B cell (primary cell): ENCODE measurements at regions not wholly inside any gene's neighbourhood (a gene's known extent, or its start where the extent isn't known, plus 50 kb on each side); places are given as distances from the start of the nearest gene placed in this dataset.

ENCODE experiments used
- ATAC-seq: fragments of 200-7000 bp; cut with Tn5 transposase; one replicate; pipeline ENCODE4 v1.10.0; 2021; ENCODE audit warnings: low read depth, mild to moderate bottlenecking, moderate number of reproducible peaks, moderate library complexity
- CTCF ChIA-PET: fragments of 350-600 bp; sonication (Branson Sonifier 250); formaldehyde crosslinking; loops from one replicate; lab custom pipeline; 2021; ENCODE audit warnings: antibody characterized with exemption, inconsistent platforms; lab: Charles Lee
- POLR2A ChIA-PET: fragments of 350-600 bp; sonication (Branson Sonifier 250); formaldehyde crosslinking; loops from one replicate; lab custom pipeline; 2021; ENCODE audit warnings: antibody characterized with exemption; lab: Charles Lee
- DNase-seq: peaks from one replicate; pipeline ENCODE4 v3.0.0; 2013
- H2AFZ ChIP-seq: 2 replicates; pipeline ENCODE4 v1.6.1; 2012; ENCODE audit warnings: mild to moderate bottlenecking, low read depth, low read length; ENCODE audit not compliant: insufficient read depth, poor library complexity, severe bottlenecking
- H3K27ac ChIP-seq, 2 donors: 1 replicate in 1 of 2; 2 replicates in 1 of 2; pipeline ENCODE4 v1.5.1; 2012 to 2013; ENCODE audit warnings: low read length in 2 of 2, mild to moderate bottlenecking in 2 of 2, moderate library complexity in 1 of 2
- H3K27me3 ChIP-seq, 4 experiments: fragments of 200-600 bp in 1 of 4; sonication (generic) in 1 of 4; replicated peaks in 1 of 4; 1 replicate in 2 of 4; 2 replicates in 2 of 4; pipeline versions ENCODE4 v1.6.1 to v1.7.0; 2013 to 2016; ENCODE audit warnings: low read length in 3 of 4, mild to moderate bottlenecking in 2 of 4, mixed read lengths in 1 of 4, moderate library complexity in 1 of 4; ENCODE audit not compliant: insufficient read depth in 4 of 4, control insufficient read depth in 3 of 4; ENCODE audit errors: control extremely low read depth in 1 of 4
- H3K36me3 ChIP-seq, 2 experiments: replicated peaks in 1 of 2; 1 replicate in 1 of 2; 2 replicates in 1 of 2; pipeline versions ENCODE4 v1.6.1 to v1.7.1; 2013; ENCODE audit warnings: low read length in 1 of 2; ENCODE audit not compliant: insufficient read depth in 2 of 2, control insufficient read depth in 1 of 2; ENCODE audit errors: control extremely low read depth in 1 of 2, extremely low read depth in 1 of 2
- H3K4me1 ChIP-seq, 2 donors: fragments of 200-600 bp in 1 of 2; sonication (generic) in 1 of 2; 1 replicate in 1 of 2; 2 replicates in 1 of 2; pipeline versions ENCODE4 v1.5.1 to v1.6.1; 2013 to 2017; ENCODE audit warnings: low read length in 2 of 2; ENCODE audit not compliant: control insufficient read depth in 2 of 2, insufficient read depth in 2 of 2
- H3K4me2 ChIP-seq: replicated peaks from 2 replicates; pipeline ENCODE3; 2012; ENCODE audit warnings: mild to moderate bottlenecking, low read depth, low read length; ENCODE audit not compliant: poor library complexity, severe bottlenecking
- H3K4me3 ChIP-seq, 5 experiments: fragments of 200-600 bp in 1 of 5; sonication (generic) in 1 of 5; 1 replicate in 3 of 5; 2 replicates in 2 of 5; pipeline versions ENCODE4 v1.5.1 to v1.7.0; 2011 to 2016; ENCODE audit warnings: low read length in 4 of 5, mild to moderate bottlenecking in 4 of 5, low read depth in 2 of 5, control low read depth in 1 of 5, moderate library complexity in 1 of 5; ENCODE audit not compliant: insufficient read depth in 1 of 5; ENCODE audit errors: control extremely low read depth in 1 of 5, extremely low read depth in 1 of 5
- H3K79me2 ChIP-seq: fragments of 200-600 bp; sonication (generic); one replicate; pipeline ENCODE4 v1.6.0; 2016; ENCODE audit warnings: low read length; ENCODE audit not compliant: control insufficient read depth, insufficient read depth
- H3K9ac ChIP-seq: fragments of 200-600 bp; sonication (generic); 2 replicates; pipeline ENCODE4 v1.6.1; 2017; ENCODE audit warnings: mild to moderate bottlenecking, low read length, moderate library complexity
- H3K9me3 ChIP-seq, 3 donors: one replicate each; pipeline versions ENCODE4 v1.6.1 to v1.7.1; 2013; ENCODE audit warnings: low read length in 2 of 3; ENCODE audit not compliant: control insufficient read depth in 2 of 3, insufficient read depth in 1 of 3; ENCODE audit errors: control extremely low read depth in 1 of 3
- H4K20me1 ChIP-seq: 2 replicates; pipeline ENCODE4 v1.6.0; 2012; ENCODE audit warnings: mild to moderate bottlenecking, low read length; ENCODE audit not compliant: insufficient read depth, control insufficient read depth, poor library complexity, severe bottlenecking
- H3K27ac Mint-ChIP-seq: one replicate; pipeline ENCODE4 v1.8.0; 2021; ENCODE audit warnings: mixed read lengths
- H3K27me3 Mint-ChIP-seq: one replicate; pipeline ENCODE4 v1.8.0; 2021; ENCODE audit warnings: mixed read lengths
- H3K4me1 Mint-ChIP-seq: one replicate; pipeline ENCODE4 v1.8.0; 2021; ENCODE audit warnings: mixed read lengths
- H3K4me3 Mint-ChIP-seq: one replicate; pipeline ENCODE4 v1.8.0; 2021; ENCODE audit warnings: mixed read lengths
- H3K9me3 Mint-ChIP-seq: one replicate; pipeline ENCODE4 v1.8.0; 2022; ENCODE audit warnings: mixed read lengths; ENCODE audit not compliant: insufficient read depth
- CTCF ChIP-seq: fragments of 200-600 bp; IDR thresholded peaks from one replicate; pipeline ENCODE4 v1.8.0; 2022; ENCODE audit warnings: antibody characterized with exemption, mild to moderate bottlenecking
- EZH2 ChIP-seq: IDR thresholded peaks from 2 replicates; pipeline ENCODE4 v1.6.1; 2012; ENCODE audit warnings: borderline replicate concordance, low read depth, mild to moderate bottlenecking, moderate library complexity, low read length; ENCODE audit not compliant: insufficient read depth, poor library complexity, severe bottlenecking
- WGBS: methylation state at CpG from one replicate; pipeline ENCODE4 v1.1.5; 2013; ENCODE audit warnings: missing lambda C conversion rate; ENCODE audit not compliant: insufficient coverage; 5-methylcytosine and 5-hydroxymethylcytosine counted together
- intact Hi-C: fragments of 100-400 bp; cut with micrococcal nuclease; formaldehyde crosslinking; loops from one replicate; pipeline ENCODE4 v1.10.0; 2022

DNA sequence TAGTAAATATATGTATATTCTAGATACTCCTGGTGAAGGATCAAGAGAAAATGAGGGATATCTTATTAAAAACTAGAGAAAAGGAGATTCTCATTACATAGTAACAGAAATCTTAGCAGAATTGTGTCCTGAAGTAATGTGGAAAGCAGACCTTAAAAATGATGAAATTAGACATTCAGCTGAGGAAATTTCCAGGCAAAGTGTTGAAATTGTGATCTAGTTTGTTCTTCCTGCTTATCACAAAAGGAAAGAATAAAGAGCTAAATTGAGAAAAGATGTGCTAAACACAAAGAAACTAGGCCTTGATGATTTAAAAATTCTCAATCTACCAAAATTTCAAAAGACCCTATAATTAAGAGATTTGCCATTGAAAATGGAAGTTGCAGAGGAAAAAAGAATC is 362.6 kb upstream of the PLSCR5 start:
- no peaks in the 10 kb centered on the region for H3K4me1 Mint-ChIP-seq
- H3K9ac ChIP-seq, result no peak overlapping the region
- no peak overlapping the region for H3K27ac Mint-ChIP-seq
- H3K79me2 ChIP-seq, result no peaks in the 10 kb centered on the region
- no peak for ATAC-seq
- no peaks in the 10 kb centered on the region for H3K9me3 Mint-ChIP-seq
- no peaks in the 10 kb centered on the region for H3K27me3 ChIP-seq
- no peaks in the 10 kb centered on the region for H3K36me3 ChIP-seq
- H3K9me3 ChIP-seq, result peaks cover 0 to 2% (median 0%) of the 10 kb centered on the region in 3 donors
- intact Hi-C loops, result no loop called here
- H2AFZ ChIP-seq, result no peak overlapping the region
- H4K20me1 ChIP-seq, result no peaks in the 10 kb centered on the region
- DNase-seq, result no peak
- H3K4me3 Mint-ChIP-seq, result no peak overlapping the region
- H3K4me1 ChIP-seq, result no peaks in the 10 kb centered on the region
- POLR2A ChIA-PET, result no interaction called here
- no peak overlapping the region for H3K4me2 ChIP-seq
- TF ChIP-seq EZH2 (no peak), CTCF (no peak)
- H3K27me3 Mint-ChIP-seq, result no peaks in the 10 kb centered on the region
- CTCF ChIA-PET, result no interaction called here
- H3K27ac ChIP-seq, result no peak overlapping the region
- no peak overlapping the region for H3K4me3 ChIP-seq

GRCh38 chr3:146966124-146966523 is 361.0 kb upstream of the PLSCR5 start:
- H3K27ac Mint-ChIP-seq, result no peak overlapping the region
- TF ChIP-seq CTCF (no peak), EZH2 (no peak)
- no peaks in the 10 kb centered on the region for H3K27me3 ChIP-seq
- DNase-seq, result no peak
- no peak overlapping the region for H3K4me3 ChIP-seq
- H3K4me1 ChIP-seq, result no peaks in the 10 kb centered on the region
- intact Hi-C loops, result no loop called here
- H2AFZ ChIP-seq, result no peak overlapping the region
- ChIA-PET CTCF (no interaction called here), POLR2A (no interaction called here)
- H3K4me3 Mint-ChIP-seq, result no peak overlapping the region
- no peaks in the 10 kb centered on the region for H3K4me1 Mint-ChIP-seq
- H3K27ac ChIP-seq, result no peak overlapping the region
- WGBS, result 83% methylated on average over 3 of the region's 3 CpGs
- no peak overlapping the region for H3K9ac ChIP-seq
- H3K9me3 Mint-ChIP-seq, result no peaks in the 10 kb centered on the region
- ATAC-seq, result no peak
- no peak overlapping the region for H3K4me2 ChIP-seq
- peaks cover 0 to 2% (median 0%) of the 10 kb centered on the region in 3 donors for H3K9me3 ChIP-seq
- no peaks in the 10 kb centered on the region for H3K36me3 ChIP-seq
- no peaks in the 10 kb centered on the region for H3K79me2 ChIP-seq
- H4K20me1 ChIP-seq, result no peaks in the 10 kb centered on the region
- H3K27me3 Mint-ChIP-seq, result no peaks in the 10 kb centered on the region
